Upper lobe of left lung (tissue), 6 donors: ENCODE measurements at regions not wholly inside any gene's neighbourhood (a gene's known extent, or its start where the extent isn't known, plus 50 kb on each side); places are given as distances from the start of the nearest gene placed in this dataset.

ENCODE experiments used
- ATAC-seq, 2 donors: fragments of 200-7000 bp; cut with Tn5 transposase; one replicate each; pipeline ENCODE4 v1.9.1; 2022; ENCODE audit warnings: mild to moderate bottlenecking in 2 of 2, moderate library complexity in 2 of 2; ENCODE audit not compliant: low FRiP score in 2 of 2
- DNase-seq, 2 donors: peaks; one replicate each; pipeline ENCODE4 v3.0.0-alpha.2; 2019 to 2020
- H3K27ac ChIP-seq, 4 donors: fragments of 200-600 bp; sonication (generic); one replicate each; pipeline ENCODE4 v1.5.1; 2016 to 2019
- H3K27me3 ChIP-seq, 4 donors: fragments of 200-600 bp; sonication (generic); one replicate each; pipeline ENCODE4 v1.5.1; 2017 to 2019
- H3K36me3 ChIP-seq, 4 donors: fragments of 200-600 bp; sonication (generic); one replicate each; pipeline ENCODE4 v1.5.1; 2016 to 2019
- H3K4me1 ChIP-seq, 4 donors: fragments of 200-600 bp; sonication (generic); one replicate each; pipeline ENCODE4 v1.5.1; 2018 to 2019
- H3K4me3 ChIP-seq, 4 donors: fragments of 200-600 bp; sonication (generic); one replicate each; pipeline ENCODE4 v1.5.1; 2017 to 2019; ENCODE audit warnings: mild to moderate bottlenecking in 2 of 4, moderate library complexity in 1 of 4
- H3K9me3 ChIP-seq, 4 donors: fragments of 200-600 bp; sonication (generic); one replicate each; pipeline ENCODE4 v1.5.1; 2018 to 2019
- CTCF ChIP-seq, 6 experiments: fragments of 450-650 bp in 4 of 6; fragments of 200-600 bp in 2 of 6; sonication (generic) in 2 of 6; IDR thresholded peaks; one replicate each; pipeline ENCODE4 v1.5.1; 2016 to 2019; ENCODE audit warnings: antibody characterized with exemption in 6 of 6
- EP300 ChIP-seq, 4 donors: sonication (generic); formaldehyde crosslinking; IDR thresholded peaks; one replicate each; pipeline ENCODE4 v1.5.1; 2017; ENCODE audit warnings: antibody characterized with exemption in 4 of 4, control low read depth in 2 of 4
- POLR2A ChIP-seq, 4 donors: fragments of 450-650 bp; IDR thresholded peaks; one replicate each; pipeline ENCODE4 v1.5.1; 2016 to 2017; ENCODE audit warnings: antibody characterized with exemption in 4 of 4, mild to moderate bottlenecking in 2 of 4
- POLR2AphosphoS5 ChIP-seq, 2 donors: sonication (generic); formaldehyde crosslinking; IDR thresholded peaks; one replicate each; pipeline ENCODE4 v1.5.1; 2017; ENCODE audit warnings: antibody characterized with exemption in 2 of 2
- WGBS, 2 donors: methylation state at CpG; one replicate each; pipeline ENCODE4 v1.1.5; 2017 to 2018; 5-methylcytosine and 5-hydroxymethylcytosine counted together
- donor health status: DM: no; HTN: no; CAD: no; lungs with moderate emphysema.
- donor health status: DM: no; HTN: yes; CAD: no; lungs with severe emphysema.

DNA sequence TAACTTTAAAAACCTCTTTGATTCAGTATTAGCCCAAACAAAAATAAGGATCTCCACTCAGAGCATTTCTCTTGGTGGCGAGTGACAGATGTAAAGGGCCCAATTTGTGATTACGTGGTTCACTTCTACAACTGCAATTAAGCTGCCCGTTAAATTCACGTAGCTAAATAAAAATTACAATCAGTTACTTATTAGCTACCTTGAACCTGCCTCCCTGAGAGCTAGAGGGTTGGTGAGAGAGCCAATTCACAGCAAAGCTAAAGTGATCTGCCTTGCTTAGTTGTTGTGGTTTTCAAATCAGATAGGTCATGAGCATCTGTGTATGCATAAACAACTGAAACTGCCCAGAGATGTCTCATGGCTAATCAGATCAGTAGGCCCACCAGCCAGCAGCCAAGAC is 156.7 kb downstream of the RNF152 start:
- Histone ChIP-seq H3K4me1 (peaks cover 6 to 29% (median 14%) of the 10 kb centered on the region in 4 donors), H3K36me3 (no peaks in the 10 kb centered on the region), H3K27me3 (no peaks in the 10 kb centered on the region), H3K9me3 (no peaks in the 10 kb centered on the region), H3K4me3 (no peak overlapping the region), H3K27ac (peak overlapping the region in 1 of 4 donors; percentile 75)
- WGBS, 2 donors: 75 to 79% methylated on average over 4 of the region's 4 CpGs
- DNase-seq (no peak), ATAC-seq (no peak)
- TF ChIP-seq CTCF (IDR thresholded peaks at IDR 0.05): no peak
- no peak for TF ChIP-seq POLR2AphosphoS5 (IDR thresholded peaks at IDR 0.05)
- TF ChIP-seq POLR2A (IDR thresholded peaks at IDR 0.05): no peak
- no peak for TF ChIP-seq EP300 (IDR thresholded peaks at IDR 0.05)

DNA sequence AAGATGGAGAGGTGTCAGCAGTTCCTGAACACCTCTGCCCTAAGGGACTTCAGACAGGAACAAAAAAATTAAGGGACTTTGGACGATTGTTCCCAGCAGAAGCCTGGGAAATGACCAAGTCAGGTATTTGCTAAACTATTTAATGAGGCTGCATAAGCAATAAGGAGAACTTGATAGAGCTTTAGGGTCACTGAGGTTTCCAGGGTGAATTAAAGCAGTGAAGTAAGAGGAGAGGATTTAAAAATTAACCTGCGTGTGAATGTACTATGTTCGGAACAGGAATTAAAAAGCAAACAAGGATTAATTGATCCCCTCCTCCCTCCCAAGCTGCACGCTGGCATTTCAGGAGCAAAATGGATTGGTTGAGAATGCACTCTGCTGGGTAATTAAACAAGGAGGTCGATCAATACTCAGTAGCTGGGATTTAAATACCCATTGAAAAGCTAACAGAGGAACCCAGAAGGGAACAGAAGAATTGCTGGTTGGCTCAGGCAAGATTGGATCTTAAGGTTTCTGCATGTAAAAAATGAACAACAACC is 157.2 kb downstream of the RNF152 start:
- no peaks in the 10 kb centered on the region for H3K27me3 ChIP-seq
- H3K4me3 ChIP-seq: no peak overlapping the region
- ATAC-seq (no peak), DNase-seq (no peak)
- TF ChIP-seq CTCF (IDR thresholded peaks at IDR 0.05): no peak
- no peak for TF ChIP-seq POLR2AphosphoS5 (IDR thresholded peaks at IDR 0.05)
- no peak for TF ChIP-seq POLR2A (IDR thresholded peaks at IDR 0.05)
- TF ChIP-seq EP300 (IDR thresholded peaks at IDR 0.05): no peak
- WGBS, 2 donors: 58 to 72% methylated on average over 5 of the region's 5 CpGs
- no peaks in the 10 kb centered on the region for H3K36me3 ChIP-seq
- H3K9me3 ChIP-seq: no peaks in the 10 kb centered on the region
- peaks cover 6 to 29% (median 14%) of the 10 kb centered on the region in 4 donors for H3K4me1 ChIP-seq
- peak overlapping the region in 2 of 4 donors; percentile 44 to 75 for H3K27ac ChIP-seq

DNA sequence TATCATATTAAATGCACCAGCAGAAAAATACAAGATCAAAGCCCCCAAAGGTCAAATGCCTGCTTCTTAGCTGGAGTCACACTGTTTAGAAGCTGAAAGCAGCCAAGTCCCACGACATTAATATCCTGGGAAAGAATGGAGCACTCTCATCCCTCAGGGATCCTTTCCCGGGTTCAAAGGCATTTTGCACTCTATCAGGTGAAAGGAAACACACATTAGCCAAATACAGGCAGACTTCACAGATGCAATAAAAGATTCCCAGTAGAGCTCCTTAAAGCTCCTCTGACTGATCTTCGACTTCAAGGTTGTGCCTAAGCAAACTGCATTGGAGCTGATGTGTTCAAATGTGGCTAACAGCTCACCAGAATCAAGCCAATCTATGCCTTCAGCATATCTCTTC is 158.4 kb downstream of the RNF152 start:
- H3K27me3 ChIP-seq: no peaks in the 10 kb centered on the region
- no peak overlapping the region for H3K4me3 ChIP-seq
- peaks cover 6 to 29% (median 14%) of the 10 kb centered on the region in 4 donors for H3K4me1 ChIP-seq
- TF ChIP-seq POLR2AphosphoS5 (IDR thresholded peaks at IDR 0.05): no peak
- no peak for TF ChIP-seq POLR2A (IDR thresholded peaks at IDR 0.05)
- no peak for TF ChIP-seq EP300 (IDR thresholded peaks at IDR 0.05)
- TF ChIP-seq CTCF (IDR thresholded peaks at IDR 0.05): no peak
- ATAC-seq: no peak
- peak overlapping the region in 3 of 4 donors; percentile 13 to 44 (median 39) for H3K27ac ChIP-seq
- no peaks in the 10 kb centered on the region for H3K36me3 ChIP-seq
- WGBS, 2 donors: 54 to 72% methylated on average over 3 of the region's 3 CpGs
- DNase-seq: no peak
- H3K9me3 ChIP-seq: no peaks in the 10 kb centered on the region

- no peak for DNase-seq
- H3K9me3 ChIP-seq: no peaks in the 10 kb centered on the region
- H3K27ac ChIP-seq: peak overlapping the region in 3 of 4 donors; percentile 61 to 77 (median 76)
- TF ChIP-seq EP300 (IDR thresholded peaks at IDR 0.05): no peak
- TF ChIP-seq POLR2A (IDR thresholded peaks at IDR 0.05): no peak
- TF ChIP-seq POLR2AphosphoS5 (IDR thresholded peaks at IDR 0.05): no peak
- TF ChIP-seq CTCF (IDR thresholded peaks at IDR 0.05): no peak
- peak; percentile 56 to 64 for ATAC-seq
- 82 to 88% methylated on average over 4 of the region's 4 CpGs for WGBS, 2 donors
- no peak overlapping the region for H3K4me3 ChIP-seq
- H3K4me1 ChIP-seq: peaks cover 6 to 21% (median 11%) of the 10 kb centered on the region in 4 donors
- H3K36me3 ChIP-seq: no peaks in the 10 kb centered on the region
- no peaks in the 10 kb centered on the region for H3K27me3 ChIP-seq
These were observed 160.0 kb downstream of the RNF152 start for GRCh38 chr18:61732854-61733253.
